ENCODE measurements at regions not wholly inside any gene's neighbourhood (a gene's known extent, or its start where the extent isn't known, plus 50 kb on each side); places are given as distances from the start of the nearest gene placed in this dataset.

GRCh38 chr15:46701346-46701745 lies 1016.0 kb upstream of the SEMA6D start:
- ATAC-seq (no peak), DNase-seq (ENCODE audit: low spot score) (no peak), FAIRE-seq (no peak)
- CTCF ChIA-PET (ENCODE audit: low intra/inter-chr PET ratio, low total read pairs) = no interaction called here
- Histone ChIP-seq H3K27ac (ENCODE audit: extremely low read length, insufficient read depth, low read length) (no peak overlapping the region), H3K4me2 (ENCODE audit: low read depth, low read length) (no peak overlapping the region), H3K9ac (ENCODE audit: insufficient read depth, low read depth, low read length) (no peak overlapping the region), H3K79me2 (ENCODE audit: insufficient read depth, low read length) (no peaks in the 10 kb centered on the region), H3K4me1 (ENCODE audit: insufficient read depth, low read length) (no peaks in the 10 kb centered on the region), H3K36me3 (replicated peaks in 1 of 2; ENCODE audit: control insufficient read depth in 1 of 2, insufficient read depth in 2 of 2, low read length in 2 of 2) (no peaks in the 10 kb centered on the region), H3K27me3 (ENCODE audit: control insufficient read depth in 1 of 2, insufficient read depth in 2 of 2, low read length in 2 of 2) (no peaks in the 10 kb centered on the region), H2AFZ (ENCODE audit: low read length) (no peak overlapping the region), H4K20me1 (ENCODE audit: insufficient read depth, low read length) (no peaks in the 10 kb centered on the region), H3K9me3 (ENCODE audit: low read length) (peaks cover 91% of the 10 kb centered on the region), H3K4me3 (replicated peaks in 1 of 3; ENCODE audit: insufficient read depth in 1 of 3, low read depth in 2 of 3, low read length in 3 of 3) (no peak overlapping the region)
- WGBS (ENCODE audit: low lambda C conversion rate) = 3% methylated on average over 1 of the region's 1 CpG
- no TSS peak for BruUV-seq (replicated peaks)
- intact Hi-C loops (cut with micrococcal nuclease; ENCODE audit: unreplicated experiment) (no loop called here), in situ Hi-C loops (cut with HindIII; ENCODE audit: extremely low pct_ligation_motif_present, low pct_unique_long_range_greater_than_20kb) (no loop called here)
- no peak for TF ChIP-seq TFDP1 (CRISPR knock-in tag; IDR thresholded peaks at IDR 0.05; ENCODE audit: borderline replicate concordance)
- TF ChIP-seq ZNF383 (CRISPR knock-in tag; IDR thresholded peaks at IDR 0.05; ENCODE audit: borderline replicate concordance) = no peak
- peak; percentile 88 for TF ChIP-seq MAFF (IDR thresholded peaks at IDR 0.05; ENCODE audit: low read depth, low read length)
- no peak for TF ChIP-seq ZNF225 (CRISPR knock-in tag; IDR thresholded peaks at IDR 0.05)
- TF ChIP-seq MAFK (conservative IDR thresholded peaks at IDR 0.05 in 1 of 2, IDR thresholded peaks at IDR 0.05 in 1 of 2; ENCODE audit: low read length in 2 of 2) = peak; percentile 86 to 92
- TF ChIP-seq ATAD3A (CRISPR knock-in tag; IDR thresholded peaks at IDR 0.05) = no peak
- no peak for TF ChIP-seq RBM22 (optimal IDR thresholded peaks at IDR 0.05; ENCODE audit: low read length)
- TF ChIP-seq HOXD1 (CRISPR knock-in tag; IDR thresholded peaks at IDR 0.05) = no peak
- TF ChIP-seq DDIT3 (CRISPR knock-in tag; IDR thresholded peaks at IDR 0.05) = no peak
- no peak for TF ChIP-seq ZNF614 (CRISPR knock-in tag; IDR thresholded peaks at IDR 0.05; ENCODE audit: borderline replicate concordance)
- TF ChIP-seq MXI1 (IDR thresholded peaks at IDR 0.05; ENCODE audit: borderline replicate concordance, low read depth, low read length) = no peak
- POLR2A ChIA-PET = no interaction called here
